OCI-LY1 (cell line): ENCODE measurements at regions not wholly inside any gene's neighbourhood (a gene's known extent, or its start where the extent isn't known, plus 50 kb on each side); places are given as distances from the start of the nearest gene placed in this dataset.

Source experiments
- H2AFZ ChIP-seq: fragments of 200-600 bp; sonication (generic), shearing (Covaris generic); 2 replicates; pipeline ENCODE4 v1.6.0; 2014; ENCODE audit warnings: antibody characterized with exemption, mild to moderate bottlenecking, low read length
- H3F3A ChIP-seq: fragments of 200-600 bp; sonication (generic), shearing (Covaris generic); 2 replicates; pipeline ENCODE4 v1.6.0; 2014; ENCODE audit warnings: mild to moderate bottlenecking, antibody characterized with exemption, low read length, moderate library complexity; ENCODE audit not compliant: insufficient read depth
- H3K27ac ChIP-seq: fragments of 200-600 bp; sonication (generic); 2 replicates; pipeline ENCODE4 v1.5.1; 2014; ENCODE audit warnings: low read length, mixed run types, mild to moderate bottlenecking, low read depth; ENCODE audit not compliant: poor library complexity, severe bottlenecking
- H3K27me3 ChIP-seq: fragments of 200-600 bp; sonication (generic); 2 replicates; pipeline ENCODE4 v1.6.0; 2014; ENCODE audit warnings: antibody characterized with exemption, mild to moderate bottlenecking, low read length, moderate library complexity; ENCODE audit not compliant: insufficient read depth
- H3K36me3 ChIP-seq: fragments of 200-600 bp; sonication (generic); 2 replicates; pipeline ENCODE4 v1.6.1; 2014; ENCODE audit warnings: mild to moderate bottlenecking, antibody characterized with exemption, low read length, moderate library complexity, mixed read lengths; ENCODE audit not compliant: insufficient read depth
- H3K4me1 ChIP-seq: fragments of 200-600 bp; sonication (generic); 2 replicates; pipeline ENCODE4 v1.5.1; 2014; ENCODE audit warnings: mild to moderate bottlenecking, low read length, moderate library complexity; ENCODE audit not compliant: insufficient read depth, severe bottlenecking
- H3K4me2 ChIP-seq: fragments of 200-600 bp; sonication (generic), shearing (Covaris generic); 2 replicates; pipeline ENCODE4 v1.6.1; 2014; ENCODE audit warnings: low read length
- H3K4me3 ChIP-seq: fragments of 200-600 bp; sonication (generic); 2 replicates; pipeline ENCODE4 v1.5.1; 2014; ENCODE audit warnings: low read length, low read depth, mild to moderate bottlenecking, mixed read lengths; ENCODE audit not compliant: poor library complexity, severe bottlenecking
- H3K79me2 ChIP-seq: fragments of 200-600 bp; shearing (Covaris generic); 2 replicates; pipeline ENCODE4 v1.6.1; 2016; ENCODE audit warnings: mixed run types, low read length, mixed read lengths; ENCODE audit not compliant: insufficient read depth
- H3K9ac ChIP-seq: fragments of 200-600 bp; sonication (generic), shearing (Covaris generic); 2 replicates; pipeline ENCODE4 v1.6.1; 2014; ENCODE audit warnings: mild to moderate bottlenecking, low read length, mixed read lengths
- H3K9me2 ChIP-seq: fragments of 200-600 bp; sonication (generic), shearing (Covaris generic); 2 replicates; pipeline ENCODE4 v1.6.1; 2014; ENCODE audit warnings: low read depth, mild to moderate bottlenecking, low read length, mixed read lengths
- H3K9me3 ChIP-seq: fragments of 200-600 bp; shearing (Covaris generic); 2 replicates; pipeline ENCODE4 v1.6.1; 2014; ENCODE audit warnings: low read length, mixed read lengths
- H4K20me1 ChIP-seq: fragments of 200-600 bp; sonication (generic), shearing (Covaris generic); 2 replicates; pipeline ENCODE4 v1.6.0; 2016; ENCODE audit warnings: mild to moderate bottlenecking, low read length; ENCODE audit not compliant: insufficient read depth
- EZH2 ChIP-seq: fragments of 200-600 bp; sonication (generic), shearing (Covaris generic); IDR thresholded peaks from 2 replicates; pipeline ENCODE4 v1.8.0; 2017; ENCODE audit warnings: borderline replicate concordance, mixed run types, mild to moderate bottlenecking, antibody characterized with exemption, low read length, moderate library complexity, mixed read lengths
- TF ChIP-seq, protein P1 (sequence below): fragments of 200-600 bp; sonication (generic), shearing (Covaris generic); IDR thresholded peaks from 2 replicates; pipeline ENCODE4 v1.5.1; 2017; ENCODE audit warnings: mild to moderate bottlenecking, antibody characterized with exemption, low read length, moderate library complexity, mixed read lengths

DNA sequence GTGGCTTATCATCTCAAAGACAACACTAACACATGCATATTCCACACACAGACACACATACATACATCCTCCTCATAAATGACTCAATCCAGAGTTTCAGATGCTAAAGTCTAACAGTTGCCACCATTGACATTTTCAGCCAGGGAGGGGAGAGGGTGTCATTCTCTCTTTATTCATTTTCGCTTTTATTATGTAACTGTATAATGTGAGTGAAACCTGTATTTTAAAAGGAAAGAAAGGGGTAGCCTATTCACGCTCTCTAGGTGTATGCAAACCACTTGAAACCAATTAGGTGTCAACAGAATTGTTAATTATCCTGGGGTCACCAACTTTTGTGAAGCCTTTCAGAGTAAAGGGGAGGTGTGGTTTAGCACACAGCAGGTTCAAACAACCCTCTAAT, 1282.9 kb downstream of the ROBO2 start:
- Histone ChIP-seq H3F3A (no peaks in the 10 kb centered on the region), H3K27me3 (no peaks in the 10 kb centered on the region), H2AFZ (no peak overlapping the region), H3K36me3 (no peaks in the 10 kb centered on the region), H3K9me2 (no peaks in the 10 kb centered on the region), H4K20me1 (no peaks in the 10 kb centered on the region), H3K9ac (no peak overlapping the region), H3K4me1 (no peaks in the 10 kb centered on the region), H3K79me2 (no peaks in the 10 kb centered on the region), H3K4me3 (no peak overlapping the region), H3K27ac (no peak overlapping the region), H3K9me3 (no peaks in the 10 kb centered on the region), H3K4me2 (no peak overlapping the region)
- no peak for TF ChIP-seq EZH2
- TF ChIP-seq, protein P1, sequence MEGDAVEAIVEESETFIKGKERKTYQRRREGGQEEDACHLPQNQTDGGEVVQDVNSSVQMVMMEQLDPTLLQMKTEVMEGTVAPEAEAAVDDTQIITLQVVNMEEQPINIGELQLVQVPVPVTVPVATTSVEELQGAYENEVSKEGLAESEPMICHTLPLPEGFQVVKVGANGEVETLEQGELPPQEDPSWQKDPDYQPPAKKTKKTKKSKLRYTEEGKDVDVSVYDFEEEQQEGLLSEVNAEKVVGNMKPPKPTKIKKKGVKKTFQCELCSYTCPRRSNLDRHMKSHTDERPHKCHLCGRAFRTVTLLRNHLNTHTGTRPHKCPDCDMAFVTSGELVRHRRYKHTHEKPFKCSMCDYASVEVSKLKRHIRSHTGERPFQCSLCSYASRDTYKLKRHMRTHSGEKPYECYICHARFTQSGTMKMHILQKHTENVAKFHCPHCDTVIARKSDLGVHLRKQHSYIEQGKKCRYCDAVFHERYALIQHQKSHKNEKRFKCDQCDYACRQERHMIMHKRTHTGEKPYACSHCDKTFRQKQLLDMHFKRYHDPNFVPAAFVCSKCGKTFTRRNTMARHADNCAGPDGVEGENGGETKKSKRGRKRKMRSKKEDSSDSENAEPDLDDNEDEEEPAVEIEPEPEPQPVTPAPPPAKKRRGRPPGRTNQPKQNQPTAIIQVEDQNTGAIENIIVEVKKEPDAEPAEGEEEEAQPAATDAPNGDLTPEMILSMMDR = no peak

DNA sequence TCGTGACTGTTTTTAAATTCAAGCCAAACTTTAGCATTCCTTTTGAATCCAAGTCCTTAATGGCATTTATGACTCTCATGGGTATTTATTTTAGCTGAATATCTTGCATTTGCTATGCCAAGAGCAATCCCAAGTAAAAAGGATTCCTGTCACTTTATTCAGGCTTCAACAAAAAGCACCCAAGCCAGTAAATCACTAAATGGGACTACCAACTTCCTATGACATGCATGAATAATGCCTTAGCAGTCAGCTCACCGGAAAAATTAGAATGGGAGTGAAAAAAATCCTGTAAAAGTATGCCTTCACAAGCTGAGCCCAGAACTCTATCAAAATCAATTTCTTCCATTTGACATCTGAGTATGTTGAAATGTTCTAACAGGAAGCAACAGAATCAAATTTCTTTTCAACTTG, 1297.9 kb downstream of the ROBO2 start:
- Histone ChIP-seq H3K9me2 (no peaks in the 10 kb centered on the region), H3K4me3 (no peak overlapping the region), H2AFZ (no peak overlapping the region), H3K79me2 (no peaks in the 10 kb centered on the region), H3K27ac (no peak overlapping the region), H3K4me2 (no peak overlapping the region), H3K36me3 (no peaks in the 10 kb centered on the region), H4K20me1 (no peaks in the 10 kb centered on the region), H3K9ac (no peak overlapping the region), H3K4me1 (no peaks in the 10 kb centered on the region), H3F3A (no peaks in the 10 kb centered on the region), H3K9me3 (no peaks in the 10 kb centered on the region), H3K27me3 (no peaks in the 10 kb centered on the region)
- TF ChIP-seq, protein P1 = no peak
- TF ChIP-seq EZH2 = no peak

DNA sequence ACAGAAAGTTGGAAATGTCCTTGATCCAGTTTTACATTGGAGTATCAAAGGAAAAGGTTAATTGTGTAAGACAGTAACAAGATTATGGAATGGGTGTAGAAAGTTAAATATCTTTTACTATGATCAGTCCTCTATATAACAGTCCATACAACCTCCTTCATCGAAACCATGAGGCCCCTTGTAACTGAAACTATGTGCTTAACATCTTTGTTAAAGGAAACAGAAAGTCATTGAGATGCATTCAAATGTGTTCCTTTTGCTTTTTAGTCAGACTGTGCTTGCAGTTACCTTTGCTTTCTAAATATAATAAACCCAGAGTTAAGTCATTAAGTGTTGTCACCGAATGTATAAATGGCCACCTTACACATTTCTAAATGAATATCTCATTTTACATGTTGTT, 1298.5 kb downstream of the ROBO2 start:
- Histone ChIP-seq H3K9ac (no peak overlapping the region), H4K20me1 (no peaks in the 10 kb centered on the region), H3K4me2 (no peak overlapping the region), H2AFZ (no peak overlapping the region), H3K36me3 (no peaks in the 10 kb centered on the region), H3K79me2 (no peaks in the 10 kb centered on the region), H3K4me3 (no peak overlapping the region), H3K9me2 (no peaks in the 10 kb centered on the region), H3K9me3 (no peaks in the 10 kb centered on the region), H3K27ac (no peak overlapping the region), H3F3A (no peaks in the 10 kb centered on the region), H3K4me1 (no peaks in the 10 kb centered on the region), H3K27me3 (no peaks in the 10 kb centered on the region)
- TF ChIP-seq, protein P1 = no peak
- TF ChIP-seq EZH2 = no peak
